GM19025 (cell line): ENCODE measurements at regions not wholly inside any gene's neighbourhood (a gene's known extent, or its start where the extent isn't known, plus 50 kb on each side); places are given as distances from the start of the nearest gene placed in this dataset.

Experiments used
- ATAC-seq: cut with Tn5 transposase; IDR thresholded peaks from one replicate; pipeline ENCODE4 v1.9.1; 2021; ENCODE audit warnings: mild to moderate bottlenecking, low read depth, moderate library complexity; ENCODE audit not compliant: unreplicated experiment

DNA sequence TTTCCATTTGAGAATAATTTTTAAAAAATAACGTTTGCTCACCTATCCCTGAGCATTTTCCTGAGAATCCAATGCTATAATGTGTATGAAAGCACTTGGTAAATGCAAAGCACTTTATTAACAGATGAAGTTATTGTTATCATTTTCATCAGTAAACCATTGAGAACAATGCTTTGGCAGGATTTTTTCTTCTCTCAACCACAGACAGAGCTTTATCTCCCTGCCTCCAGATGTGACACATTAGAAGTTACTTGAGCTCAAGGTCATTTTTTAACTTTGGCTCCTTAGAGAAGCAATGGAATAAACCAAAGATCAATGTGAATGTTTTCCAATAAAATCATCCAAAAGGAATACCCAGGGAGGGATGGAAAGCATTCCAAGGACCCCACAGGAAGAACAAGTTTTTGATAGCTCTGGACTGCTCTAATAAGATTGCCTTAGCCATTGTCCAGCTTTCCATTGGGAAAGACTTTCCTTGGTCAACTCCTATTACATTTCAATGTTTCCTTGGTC lies 118.9 kb upstream of the NT5C1B start:
- no peak for ATAC-seq

GRCh38 chr2:18706001-18706400 lies 116.6 kb upstream of the NT5C1B start:
- ATAC-seq = no peak

DNA sequence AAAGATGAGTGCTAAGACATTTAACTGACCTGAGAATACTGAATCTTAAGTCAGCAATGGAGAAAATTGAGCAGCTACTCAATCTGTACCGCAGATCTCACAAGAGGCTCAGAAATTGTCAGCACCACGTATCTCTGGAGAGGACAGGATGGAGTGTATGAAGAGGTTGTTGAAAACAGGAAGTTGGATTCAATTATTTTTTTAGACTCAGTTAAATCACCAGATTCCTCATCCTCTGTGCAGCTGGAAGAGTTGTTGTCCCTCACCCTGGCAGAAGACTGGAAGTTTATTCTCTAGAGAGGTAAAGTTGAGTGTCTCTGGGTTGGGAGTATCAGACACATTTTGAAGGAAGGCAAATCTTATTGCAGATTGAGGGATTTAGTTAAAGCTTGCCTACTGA lies 114.9 kb upstream of the NT5C1B start:
- no peak for ATAC-seq

DNA sequence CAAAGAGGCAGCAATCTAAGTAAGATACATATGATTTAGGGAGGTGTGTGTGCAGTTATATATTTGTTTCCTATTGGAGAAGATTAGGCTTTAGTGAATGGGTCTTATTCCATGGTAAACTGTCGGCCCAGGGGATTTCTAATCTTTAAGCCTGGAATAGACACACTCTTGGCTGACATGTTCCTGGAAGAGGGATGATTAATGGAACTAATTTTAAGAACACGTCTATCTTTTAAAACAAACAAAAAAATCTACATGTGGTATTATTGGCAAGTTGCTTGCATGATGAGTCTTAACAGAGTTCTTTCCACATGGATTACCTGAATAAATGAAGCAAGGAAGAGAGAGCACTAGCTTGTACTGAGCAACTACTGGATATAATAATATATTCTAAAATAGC lies 114.2 kb upstream of the NT5C1B start:
- ATAC-seq = no peak

DNA sequence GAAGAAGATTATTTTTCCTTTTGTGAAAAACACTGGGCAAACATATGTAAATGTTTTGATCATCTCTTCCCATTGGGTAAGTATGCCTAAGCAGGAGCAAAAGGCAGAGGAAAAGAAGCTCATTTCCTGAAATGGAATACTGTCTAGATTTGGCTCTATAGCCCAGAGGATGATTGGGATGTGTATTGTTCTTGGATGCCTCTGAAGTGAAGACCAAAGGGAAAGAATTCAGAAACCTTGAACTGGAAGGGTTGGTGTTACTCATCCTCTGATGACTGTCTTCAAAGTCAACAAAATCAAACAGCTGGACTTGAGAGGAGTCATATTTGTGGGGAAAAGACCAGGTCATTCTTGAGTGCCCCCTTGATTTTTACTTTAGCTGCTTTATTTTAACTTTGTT lies 112.6 kb upstream of the NT5C1B start:
- ATAC-seq = no peak

GRCh38 chr2:18701546-18701945 lies 112.2 kb upstream of the NT5C1B start:
- no peak for ATAC-seq

- no peak for ATAC-seq
Measured at GRCh38 chr2:18690342-18690741, 101.0 kb upstream of the NT5C1B start.

DNA sequence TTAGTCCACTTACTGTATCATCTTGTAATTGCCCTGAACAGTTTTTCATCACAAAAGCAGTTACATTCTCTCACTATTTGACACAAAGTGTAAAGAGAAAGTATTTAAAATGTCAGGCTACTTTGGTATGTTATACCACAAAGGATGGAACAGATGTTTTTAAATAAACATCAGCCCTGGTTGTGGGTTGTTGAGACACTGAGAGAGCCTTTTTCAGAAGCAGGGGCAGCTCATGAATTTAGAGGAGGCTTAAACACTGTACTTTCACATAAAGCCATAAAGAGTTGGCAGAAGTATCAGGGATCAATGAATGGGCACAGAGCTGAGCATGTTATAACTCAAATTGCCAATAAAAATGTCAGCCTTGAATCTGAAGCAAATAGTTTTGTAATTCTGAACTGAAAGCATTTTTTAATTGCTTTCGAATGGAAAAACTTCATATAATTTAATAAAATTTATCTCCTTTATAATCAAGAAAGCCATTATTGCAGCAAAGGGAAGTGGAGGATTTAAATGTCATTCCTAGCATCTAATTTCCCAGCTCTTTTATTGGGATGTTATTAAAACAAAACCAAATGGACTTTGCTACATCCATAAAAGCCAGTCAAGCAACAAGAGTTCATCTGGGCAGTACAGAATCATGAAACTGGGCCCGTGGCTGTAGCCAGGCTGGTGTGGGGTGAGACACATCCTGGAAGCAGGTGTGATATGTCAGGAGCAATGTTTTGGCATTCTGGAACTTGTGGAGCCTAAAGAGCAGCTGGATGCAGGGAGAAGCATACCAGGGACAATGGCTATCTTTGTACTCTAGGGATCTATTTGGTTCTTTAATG lies 95.1 kb upstream of the NT5C1B start:
- ATAC-seq = no peak

DNA sequence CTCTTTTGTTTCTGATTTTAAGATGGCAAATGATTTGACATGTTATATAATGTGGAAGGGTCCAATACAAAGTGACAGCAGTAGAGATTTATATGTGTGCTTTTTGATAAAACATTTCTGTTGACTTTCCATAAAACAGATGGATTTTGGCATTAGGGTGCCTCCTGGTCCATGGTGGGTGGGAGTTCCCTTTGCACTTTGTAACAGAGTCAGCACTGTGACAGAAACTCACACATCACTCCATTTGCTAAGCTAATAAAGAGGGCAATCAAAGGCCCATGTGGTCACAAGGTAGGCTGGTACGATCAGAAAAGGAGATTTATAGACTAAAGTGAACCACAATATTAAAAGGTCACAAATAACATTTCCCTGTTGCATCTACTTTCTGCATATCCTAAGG lies 93.3 kb upstream of the NT5C1B start:
- ATAC-seq = no peak

- ATAC-seq = no peak
Measured at GRCh38 chr2:18677280-18677679, 87.9 kb upstream of the NT5C1B start.

DNA sequence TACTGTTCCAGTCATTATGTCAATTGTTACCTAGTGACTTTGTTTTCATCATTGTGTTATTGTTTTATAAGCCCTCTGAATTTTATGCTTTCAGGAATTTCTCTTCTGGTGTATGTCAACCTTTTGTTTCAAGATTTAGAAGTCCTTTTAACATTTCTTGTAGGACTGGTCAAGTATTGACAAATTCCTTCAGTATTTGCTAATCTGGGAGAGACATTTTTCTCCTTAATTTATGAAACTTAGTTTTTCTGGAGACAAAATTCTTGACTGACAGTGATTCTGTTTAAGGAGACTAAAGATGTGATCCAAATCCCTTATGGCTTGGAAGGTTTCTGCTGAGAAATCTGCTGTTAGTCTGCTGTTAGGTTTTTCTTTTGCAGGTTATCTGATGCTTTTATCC lies 84.9 kb upstream of the NT5C1B start:
- no peak for ATAC-seq

GRCh38 chr2:18671363-18671762 lies 82.0 kb upstream of the NT5C1B start:
- no peak for ATAC-seq

GRCh38 chr2:18668221-18668620 lies 78.9 kb upstream of the NT5C1B start:
- no peak for ATAC-seq

- ATAC-seq = no peak
Measured at GRCh38 chr2:18664421-18664820, 75.1 kb upstream of the NT5C1B start.

DNA sequence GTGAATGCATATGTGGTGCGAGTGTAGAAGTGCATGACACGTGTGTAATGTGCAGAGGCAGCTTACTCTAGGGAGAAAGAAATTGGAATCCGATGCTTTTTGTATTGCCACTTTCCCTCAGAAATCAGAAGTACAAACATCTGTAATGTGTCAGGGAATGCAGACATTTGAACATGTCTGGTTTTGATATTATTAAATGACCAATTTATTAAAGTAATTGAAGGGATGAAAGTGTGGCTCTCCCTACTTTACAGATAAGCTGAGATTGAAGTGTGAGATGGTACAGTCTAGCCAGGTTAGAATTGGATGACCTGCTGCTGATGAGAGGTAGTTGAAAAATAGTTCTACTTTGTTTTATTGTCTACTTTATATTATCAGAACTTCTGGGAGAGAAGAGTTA lies 74.5 kb upstream of the NT5C1B start:
- ATAC-seq = no peak

- ATAC-seq = no peak
Measured at GRCh38 chr2:18662689-18663088, 73.3 kb upstream of the NT5C1B start.

- no peak for ATAC-seq
Measured at GRCh38 chr2:18659915-18660314, 70.5 kb upstream of the NT5C1B start.

DNA sequence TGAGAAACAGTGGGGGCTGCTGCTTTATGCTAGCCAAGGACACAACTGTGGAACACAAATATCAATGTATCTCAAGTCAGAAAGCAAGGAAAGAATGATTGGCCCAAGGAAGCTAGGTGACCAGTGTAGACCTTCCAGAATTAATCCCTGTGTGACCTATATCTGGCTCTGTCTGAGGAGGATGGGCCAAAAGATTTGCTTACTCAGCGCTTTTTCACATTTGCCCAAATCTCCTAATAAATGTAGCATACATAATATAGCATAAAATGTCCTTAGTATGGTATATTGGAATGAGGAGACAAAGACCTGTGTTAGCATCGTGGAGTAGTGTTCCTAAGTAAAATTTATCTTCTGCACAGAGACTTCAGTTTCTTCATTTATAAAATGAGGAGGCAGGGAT lies 66.7 kb upstream of the NT5C1B start:
- no peak for ATAC-seq

GRCh38 chr2:18651842-18652774 lies 62.7 kb upstream of the NT5C1B start:
- no peak for ATAC-seq

DNA sequence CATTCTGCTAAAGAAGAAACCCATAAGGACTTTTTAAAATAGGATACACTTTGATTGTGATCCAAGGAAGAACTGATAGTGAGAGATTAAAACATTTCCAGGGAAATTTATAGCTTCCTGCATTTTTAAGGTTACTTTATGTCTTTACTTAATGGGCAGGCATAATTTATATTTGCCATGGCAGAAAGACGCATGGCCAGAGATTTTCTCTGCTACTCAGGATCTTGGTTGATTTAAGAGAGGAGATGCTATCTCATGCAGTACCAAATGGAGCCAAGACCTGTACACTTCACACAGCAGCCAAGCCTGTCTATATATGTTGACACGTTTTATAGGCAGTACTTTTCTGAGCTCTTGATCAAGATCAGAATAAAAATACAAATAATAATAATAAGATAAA lies 60.9 kb upstream of the NT5C1B start:
- no peak for ATAC-seq

DNA sequence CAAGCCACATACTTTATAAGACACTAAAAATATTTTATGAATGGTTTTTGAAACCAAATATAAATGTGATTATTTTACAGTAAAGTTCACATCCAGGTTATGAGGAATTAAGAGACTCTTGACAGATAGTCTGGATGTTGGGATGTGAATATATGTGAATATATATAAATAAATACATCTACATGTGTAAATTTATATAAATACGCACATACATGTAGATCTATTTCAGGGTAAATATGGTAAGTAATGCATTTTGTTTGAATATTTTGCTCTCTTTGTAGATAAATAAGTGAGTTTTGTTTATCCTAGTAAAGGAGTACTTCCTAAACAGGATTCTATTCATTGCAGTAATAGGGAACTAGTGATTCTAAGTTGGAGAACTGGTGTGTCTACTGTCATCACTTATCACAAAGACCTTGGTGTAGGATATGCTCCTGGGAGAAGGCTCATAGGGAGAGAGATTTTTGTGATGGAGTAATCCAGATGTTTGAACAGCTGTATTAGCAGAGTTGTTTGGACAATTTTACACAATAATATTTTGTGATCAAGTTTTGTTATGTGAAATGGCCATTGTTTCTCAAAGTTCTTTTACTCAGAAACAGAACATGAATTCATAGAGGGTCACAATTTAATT lies 60.2 kb upstream of the NT5C1B start:
- ATAC-seq = no peak
